CD14-positive monocyte (primary cell): ENCODE measurements at regions not wholly inside any gene's neighbourhood (a gene's known extent, or its start where the extent isn't known, plus 50 kb on each side); places are given as distances from the start of the nearest gene placed in this dataset.
"Not testable (repeated sequence)": the region's sequence is repeated elsewhere in the genome, so short reads cannot be mapped to it uniquely, and the experiment has no call there.

Experiments
- DNase-seq, 3 donors: peaks; one replicate each; pipeline ENCODE4 v3.0.0-alpha.2; 2011 to 2022
- H2AFZ ChIP-seq: 2 replicates; pipeline ENCODE4 v1.6.0; 2012; ENCODE audit warnings: mild to moderate bottlenecking, low read depth, low read length, inconsistent platforms; ENCODE audit not compliant: insufficient read depth, poor library complexity, severe bottlenecking
- H3K27ac ChIP-seq, 2 donors: 1 replicate in 1 of 2; 2 replicates in 1 of 2; pipeline ENCODE4 v1.5.1; 2012 to 2013; ENCODE audit warnings: low read length in 2 of 2, control low read depth in 1 of 2, inconsistent platforms in 1 of 2, low read depth in 1 of 2, mild to moderate bottlenecking in 1 of 2
- H3K27me3 ChIP-seq, 2 donors: one replicate each; pipeline versions ENCODE4 v1.6.0 to v1.6.1; 2011 to 2013; ENCODE audit warnings: low read length in 2 of 2; ENCODE audit not compliant: control insufficient read depth in 2 of 2, insufficient read depth in 2 of 2
- H3K36me3 ChIP-seq, 2 donors: replicated peaks in 1 of 2; 1 replicate in 1 of 2; 2 replicates in 1 of 2; pipeline versions ENCODE4 v1.5.1 to v1.6.1; 2012 to 2013; ENCODE audit warnings: low read length in 2 of 2, control low read depth in 1 of 2, inconsistent platforms in 1 of 2, mild to moderate bottlenecking in 1 of 2; ENCODE audit not compliant: insufficient read depth in 2 of 2, control insufficient read depth in 1 of 2
- H3K4me1 ChIP-seq, 2 donors: 1 replicate in 1 of 2; 2 replicates in 1 of 2; pipeline versions ENCODE4 v1.5.1 to v1.6.1; 2012 to 2013; ENCODE audit warnings: low read length in 2 of 2, control low read depth in 1 of 2, inconsistent platforms in 1 of 2, mild to moderate bottlenecking in 1 of 2, moderate library complexity in 1 of 2; ENCODE audit not compliant: insufficient read depth in 2 of 2, control insufficient read depth in 1 of 2
- H3K4me2 ChIP-seq: replicated peaks from 2 replicates; pipeline ENCODE3; 2012; ENCODE audit warnings: low read length, moderate library complexity, mild to moderate bottlenecking; ENCODE audit not compliant: poor library complexity, severe bottlenecking; ENCODE audit errors: extremely low read depth
- H3K4me3 ChIP-seq, 3 experiments: fragments of 200-600 bp in 1 of 3; sonication (generic) in 1 of 3; replicated peaks in 1 of 3; 1 replicate in 2 of 3; 2 replicates in 1 of 3; pipeline ENCODE4 v1.5.1; 2011 to 2013; ENCODE audit warnings: low read length in 3 of 3, mild to moderate bottlenecking in 3 of 3, control low read depth in 2 of 3, low read depth in 2 of 3, inconsistent platforms in 1 of 3, moderate library complexity in 1 of 3
- H3K79me2 ChIP-seq: 2 replicates; pipeline ENCODE4 v1.6.0; 2012; ENCODE audit warnings: mild to moderate bottlenecking, control low read depth, inconsistent platforms, low read length, moderate library complexity; ENCODE audit not compliant: insufficient read depth
- H3K9ac ChIP-seq: 2 replicates; pipeline ENCODE4 v1.6.0; 2017; ENCODE audit warnings: low read length, mild to moderate bottlenecking; ENCODE audit not compliant: insufficient read depth, poor library complexity, severe bottlenecking
- H3K9me3 ChIP-seq, 2 donors: replicated peaks in 1 of 2; 1 replicate in 1 of 2; 2 replicates in 1 of 2; pipeline versions ENCODE4 v1.5.1 to v1.6.1; 2012 to 2013; ENCODE audit warnings: low read length in 2 of 2, control low read depth in 1 of 2; ENCODE audit not compliant: control insufficient read depth in 1 of 2, insufficient read depth in 1 of 2
- H4K20me1 ChIP-seq: 2 replicates; pipeline ENCODE4 v1.6.0; 2012; ENCODE audit warnings: mild to moderate bottlenecking, low read length, control low read depth, moderate library complexity; ENCODE audit not compliant: insufficient read depth
- H3K27ac Mint-ChIP-seq, 7 donors: one replicate each; pipeline ENCODE4 v1.8.0; 2020; ENCODE audit warnings: mild to moderate bottlenecking in 7 of 7, mixed read lengths in 7 of 7, moderate library complexity in 6 of 7, inconsistent platforms in 2 of 7
- H3K27me3 Mint-ChIP-seq, 3 donors: one replicate each; pipeline ENCODE4 v1.8.0; 2021 to 2022; ENCODE audit warnings: low read depth in 3 of 3, mild to moderate bottlenecking in 3 of 3, mixed read lengths in 3 of 3, moderate library complexity in 3 of 3, inconsistent platforms in 1 of 3
- H3K36me3 Mint-ChIP-seq, 2 donors: one replicate each; pipeline ENCODE4 v1.8.0; 2020; ENCODE audit warnings: mixed read lengths in 2 of 2, inconsistent platforms in 1 of 2, mild to moderate bottlenecking in 1 of 2
- H3K4me1 Mint-ChIP-seq: one replicate; pipeline ENCODE4 v1.8.0; 2020; ENCODE audit warnings: mild to moderate bottlenecking, mixed read lengths
- H3K4me3 Mint-ChIP-seq, 2 donors: one replicate each; pipeline ENCODE4 v1.8.0; 2020; ENCODE audit warnings: mild to moderate bottlenecking in 2 of 2, mixed read lengths in 2 of 2, moderate library complexity in 1 of 2
- H3K9me3 Mint-ChIP-seq, 7 donors: one replicate each; pipeline ENCODE4 v1.8.0; 2020 to 2022; ENCODE audit warnings: mixed read lengths in 7 of 7, mild to moderate bottlenecking in 6 of 7, moderate library complexity in 6 of 7, inconsistent platforms in 2 of 7
- WGBS: methylation state at CpG from one replicate; pipeline ENCODE4 v1.1.5; 2013; ENCODE audit warnings: missing lambda C conversion rate; ENCODE audit not compliant: insufficient coverage; 5-methylcytosine and 5-hydroxymethylcytosine counted together
- intact Hi-C, 2 donors: fragments of 100-400 bp; cut with micrococcal nuclease; formaldehyde crosslinking; loops; one replicate each; pipeline versions ENCODE4 v1.15.0 to v1.15.1; 2023
- TF ChIP-seq, protein P1 (sequence below): fragments of 200-600 bp; IDR thresholded peaks from one replicate; pipeline ENCODE4 v1.8.0; 2022; ENCODE audit warnings: antibody characterized with exemption, mild to moderate bottlenecking

DNA sequence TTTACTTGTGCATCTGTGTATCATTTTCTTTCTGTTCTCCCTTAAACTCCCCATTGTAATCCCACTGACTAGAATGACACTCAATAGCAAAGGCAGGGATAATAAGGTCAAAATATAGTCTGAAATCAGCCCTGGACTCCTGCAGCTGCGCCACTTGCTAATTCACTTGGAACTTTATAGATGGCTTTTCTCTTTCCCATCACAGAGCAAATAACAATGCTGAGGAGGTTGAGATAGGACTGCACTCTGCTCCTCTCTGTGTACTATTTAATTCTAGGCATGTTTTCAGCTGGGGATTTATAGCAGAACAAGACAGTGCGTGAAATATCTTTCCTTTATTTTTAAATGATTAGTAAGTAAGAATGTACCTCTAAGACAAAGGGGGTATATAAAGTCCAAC, 324.2 kb downstream of the LNPK start:
- Histone ChIP-seq H3K27me3 (no peaks in the 10 kb centered on the region), H3K27ac (no peak overlapping the region), H2AFZ (no peak overlapping the region), H3K36me3 (no peaks in the 10 kb centered on the region), H3K4me1 (no peaks in the 10 kb centered on the region), H4K20me1 (no peaks in the 10 kb centered on the region), H3K4me2 (no peak overlapping the region), H3K9ac (no peak overlapping the region), H3K9me3 (no peaks in the 10 kb centered on the region), H3K79me2 (no peaks in the 10 kb centered on the region), H3K4me3 (no peak overlapping the region)
- Mint-ChIP-seq H3K27me3 (peaks cover 0 to 9% (median 1%) of the 10 kb centered on the region in 3 donors), H3K4me1 (no peaks in the 10 kb centered on the region), H3K9me3 (peaks cover 0 to 7% (median 2%) of the 10 kb centered on the region in 7 donors), H3K4me3 (no peak overlapping the region), H3K36me3 (no peaks in the 10 kb centered on the region), H3K27ac (no peak overlapping the region)
- intact Hi-C loops: no loop called here
- TF ChIP-seq, protein P1, sequence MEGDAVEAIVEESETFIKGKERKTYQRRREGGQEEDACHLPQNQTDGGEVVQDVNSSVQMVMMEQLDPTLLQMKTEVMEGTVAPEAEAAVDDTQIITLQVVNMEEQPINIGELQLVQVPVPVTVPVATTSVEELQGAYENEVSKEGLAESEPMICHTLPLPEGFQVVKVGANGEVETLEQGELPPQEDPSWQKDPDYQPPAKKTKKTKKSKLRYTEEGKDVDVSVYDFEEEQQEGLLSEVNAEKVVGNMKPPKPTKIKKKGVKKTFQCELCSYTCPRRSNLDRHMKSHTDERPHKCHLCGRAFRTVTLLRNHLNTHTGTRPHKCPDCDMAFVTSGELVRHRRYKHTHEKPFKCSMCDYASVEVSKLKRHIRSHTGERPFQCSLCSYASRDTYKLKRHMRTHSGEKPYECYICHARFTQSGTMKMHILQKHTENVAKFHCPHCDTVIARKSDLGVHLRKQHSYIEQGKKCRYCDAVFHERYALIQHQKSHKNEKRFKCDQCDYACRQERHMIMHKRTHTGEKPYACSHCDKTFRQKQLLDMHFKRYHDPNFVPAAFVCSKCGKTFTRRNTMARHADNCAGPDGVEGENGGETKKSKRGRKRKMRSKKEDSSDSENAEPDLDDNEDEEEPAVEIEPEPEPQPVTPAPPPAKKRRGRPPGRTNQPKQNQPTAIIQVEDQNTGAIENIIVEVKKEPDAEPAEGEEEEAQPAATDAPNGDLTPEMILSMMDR: no peak
- no peak for DNase-seq
- WGBS: no CpG with 5 or more reads among the region's 2 CpGs

DNA sequence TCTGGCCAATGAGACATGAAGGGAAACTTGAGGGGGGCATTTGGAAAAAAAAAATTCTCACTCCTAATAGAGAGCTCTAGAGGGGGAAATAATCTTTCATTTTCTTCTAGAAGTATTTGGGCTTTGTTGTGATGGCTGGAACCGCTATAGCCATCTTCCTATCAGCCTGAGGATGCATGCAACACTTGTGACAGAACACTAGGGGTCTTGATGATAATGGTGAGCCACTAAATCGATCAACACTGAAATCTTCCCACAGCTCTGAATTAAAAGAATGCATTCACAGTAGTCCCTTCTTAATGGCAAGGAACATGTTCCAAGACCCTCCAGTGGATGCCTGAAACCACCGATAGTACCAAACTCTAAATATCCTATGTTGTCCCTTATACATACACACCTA, 325.3 kb downstream of the LNPK start:
- H3K4me2 ChIP-seq: no peak overlapping the region
- WGBS: no CpG with 5 or more reads among the region's 3 CpGs
- H2AFZ ChIP-seq: no peak overlapping the region
- Mint-ChIP-seq H3K27ac (no peak overlapping the region), H3K36me3 (no peaks in the 10 kb centered on the region), H3K4me1 (no peaks in the 10 kb centered on the region), H3K9me3 (peaks cover 0 to 12% (median 6%) of the 10 kb centered on the region in 7 donors), H3K27me3 (peaks cover 0 to 9% (median 1%) of the 10 kb centered on the region in 3 donors), H3K4me3 (no peak overlapping the region)
- TF ChIP-seq, protein P1: no peak
- H3K4me1 ChIP-seq: no peaks in the 10 kb centered on the region
- no peak overlapping the region for H3K27ac ChIP-seq
- H3K9ac ChIP-seq: no peak overlapping the region
- no peak overlapping the region for H3K4me3 ChIP-seq
- intact Hi-C loops: no loop called here
- no peaks in the 10 kb centered on the region for H3K36me3 ChIP-seq
- H3K9me3 ChIP-seq: no peaks in the 10 kb centered on the region
- no peaks in the 10 kb centered on the region for H3K27me3 ChIP-seq
- no peaks in the 10 kb centered on the region for H3K79me2 ChIP-seq
- no peaks in the 10 kb centered on the region for H4K20me1 ChIP-seq
- no peak for DNase-seq

DNA sequence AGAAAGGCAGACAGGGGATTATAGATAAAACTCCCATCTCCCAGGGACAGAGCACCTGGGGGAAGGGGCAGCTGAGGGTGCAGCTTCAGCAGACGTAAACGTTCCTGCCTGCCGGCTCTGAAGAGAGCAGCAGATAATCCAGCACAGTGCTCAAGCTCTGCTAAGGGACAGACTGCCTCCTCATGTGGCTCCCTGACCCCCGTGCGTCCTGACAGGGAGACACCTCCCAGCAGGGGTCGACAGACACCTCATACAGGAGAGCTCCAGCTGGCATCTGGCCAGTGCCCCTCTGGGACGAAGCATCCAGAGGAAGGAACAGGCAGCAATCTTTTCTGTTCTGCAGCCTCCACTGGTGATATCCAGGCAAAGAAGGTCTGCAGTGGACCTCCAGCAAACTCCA, 333.3 kb downstream of the LNPK start:
- H3K79me2 ChIP-seq, H3K4me3 ChIP-seq, H3K9ac ChIP-seq, H3K4me2 ChIP-seq, H3K27me3 ChIP-seq, H3K4me1 ChIP-seq, H3K27ac ChIP-seq, intact Hi-C loops, H2AFZ ChIP-seq, H3K36me3 Mint-ChIP-seq, H3K9me3 ChIP-seq, H3K4me1 Mint-ChIP-seq, H4K20me1 ChIP-seq, H3K4me3 Mint-ChIP-seq, H3K36me3 ChIP-seq, H3K27me3 Mint-ChIP-seq, DNase-seq, H3K27ac Mint-ChIP-seq: not testable (repeated sequence)
- peaks cover 5 to 17% (median 10%) of the 10 kb centered on the region in 7 donors for H3K9me3 Mint-ChIP-seq
- WGBS: 93% methylated on average over 7 of the region's 7 CpGs
